Activated CD8-positive, alpha-beta T cell treated with anti-CD3 and anti-CD28 coated beads, Interleukin-2, amount 10 ng/mL, durations not matched to agents 7 days and 5 days (primary cell): ENCODE measurements at regions not wholly inside any gene's neighbourhood (a gene's known extent, or its start where the extent isn't known, plus 50 kb on each side); places are given as distances from the start of the nearest gene placed in this dataset.

Source experiments
- ATAC-seq: fragments of 150-1000 bp; cut with Tn5 transposase; one replicate; pipeline ENCODE4 v1.10.0; 2021; ENCODE audit warnings: moderate library complexity
- CTCF ChIA-PET: fragments of 350-600 bp; sonication (Branson Sonifier 250); formaldehyde crosslinking; loops from one replicate; lab custom pipeline; 2021; ENCODE audit warnings: antibody characterized with exemption; lab: Charles Lee
- POLR2A ChIA-PET: fragments of 350-600 bp; sonication (Branson Sonifier 250); formaldehyde crosslinking; loops from one replicate; lab custom pipeline; 2021; ENCODE audit warnings: antibody characterized with exemption; lab: Charles Lee
- DNase-seq: peaks from one replicate; pipeline ENCODE4 v3.0.0-alpha.2; 2020
- H3K27ac Mint-ChIP-seq: one replicate; pipeline ENCODE4 v1.8.0; 2021; ENCODE audit warnings: mild to moderate bottlenecking, mixed read lengths
- H3K27me3 Mint-ChIP-seq: one replicate; pipeline ENCODE4 v1.8.0; 2021; ENCODE audit warnings: low read depth, mixed read lengths
- H3K36me3 Mint-ChIP-seq: one replicate; pipeline ENCODE4 v1.8.0; 2021; ENCODE audit warnings: low read depth, mixed read lengths
- H3K4me1 Mint-ChIP-seq: one replicate; pipeline ENCODE4 v1.8.0; 2021; ENCODE audit warnings: low read depth, mixed read lengths
- H3K4me3 Mint-ChIP-seq: one replicate; pipeline ENCODE4 v1.8.0; 2021; ENCODE audit warnings: mild to moderate bottlenecking, mixed read lengths
- H3K9me3 Mint-ChIP-seq: one replicate; pipeline ENCODE4 v1.8.0; 2022; ENCODE audit warnings: mixed read lengths; ENCODE audit not compliant: insufficient read depth

- no peak for DNase-seq
- Mint-ChIP-seq H3K4me1 (peaks cover 59% of the 10 kb centered on the region), H3K27ac (peak overlapping the region; percentile 52), H3K9me3 (no peaks in the 10 kb centered on the region), H3K27me3 (no peaks in the 10 kb centered on the region), H3K36me3 (peaks cover 21% of the 10 kb centered on the region), H3K4me3 (no peak overlapping the region)
- no peak for ATAC-seq
- ChIA-PET POLR2A (no interaction called here), CTCF (interaction anchor here (1.1 to 1.3 kb wide), 2 partner anchors 17 to 22 kb away, joined by 3 read pairs; no protein-coding TSS in a partner anchor)
Measured at GRCh38 chrX:45777366-45777765, 576.7 kb upstream of the DIPK2B start.

GRCh38 chrX:45775468-45775867, 574.8 kb upstream of the DIPK2B start:
- H3K4me1 Mint-ChIP-seq = peaks cover 68% of the 10 kb centered on the region
- no peaks in the 10 kb centered on the region for H3K9me3 Mint-ChIP-seq
- H3K4me3 Mint-ChIP-seq = no peak overlapping the region
- H3K27me3 Mint-ChIP-seq = no peaks in the 10 kb centered on the region
- H3K36me3 Mint-ChIP-seq = peaks cover 22% of the 10 kb centered on the region
- POLR2A ChIA-PET = interaction anchor here (1.1 kb wide), 1 partner anchor 41 kb away, joined by 3 read pairs; no protein-coding TSS in a partner anchor
- DNase-seq = no peak
- H3K27ac Mint-ChIP-seq = no peak overlapping the region
- no peak for ATAC-seq
- CTCF ChIA-PET = interaction anchor here (0.6 to 1.8 kb wide), 2 partner anchors 10 to 26 kb away, joined by 3 to 7 read pairs; no protein-coding TSS in a partner anchor

GRCh38 chrX:45774961-45775360, 574.3 kb upstream of the DIPK2B start:
- peaks cover 67% of the 10 kb centered on the region for H3K4me1 Mint-ChIP-seq
- no peak overlapping the region for H3K27ac Mint-ChIP-seq
- no peak overlapping the region for H3K4me3 Mint-ChIP-seq
- ChIA-PET CTCF (interaction anchor here (0.6 to 1.8 kb wide), 2 partner anchors 10 to 27 kb away, joined by 3 to 7 read pairs; no protein-coding TSS in a partner anchor), POLR2A (interaction anchor here (1.1 kb wide), 1 partner anchor 42 kb away, joined by 3 read pairs; no protein-coding TSS in a partner anchor)
- ATAC-seq = no peak
- no peak for DNase-seq
- H3K36me3 Mint-ChIP-seq = peaks cover 19% of the 10 kb centered on the region
- no peaks in the 10 kb centered on the region for H3K27me3 Mint-ChIP-seq
- H3K9me3 Mint-ChIP-seq = no peaks in the 10 kb centered on the region

- Mint-ChIP-seq H3K36me3 (peaks cover 19% of the 10 kb centered on the region), H3K9me3 (no peaks in the 10 kb centered on the region), H3K4me3 (no peak overlapping the region), H3K27me3 (no peaks in the 10 kb centered on the region), H3K4me1 (peaks cover 55% of the 10 kb centered on the region), H3K27ac (no peak overlapping the region)
- ChIA-PET CTCF (interaction anchor here (1.1 to 1.7 kb wide), 3 partner anchors 12 to 69 kb away, joined by 4 to 7 read pairs (median 5); no protein-coding TSS in a partner anchor), POLR2A (interaction anchor here (3.0 to 7.1 kb wide), 2 partner anchors 14 to 33 kb away, joined by 10 to 83 read pairs; no protein-coding TSS in a partner anchor)
- DNase-seq (no peak), ATAC-seq (no peak)
Measured at GRCh38 chrX:45773572-45773971, 572.9 kb upstream of the DIPK2B start.

- DNase-seq (peak; percentile 70), ATAC-seq (peak; percentile 68)
- Mint-ChIP-seq H3K4me3 (peak overlapping the region; percentile 85), H3K4me1 (peaks cover 45% of the 10 kb centered on the region), H3K36me3 (peaks cover 22% of the 10 kb centered on the region), H3K27ac (peak overlapping the region; percentile 94), H3K27me3 (no peaks in the 10 kb centered on the region), H3K9me3 (no peaks in the 10 kb centered on the region)
- POLR2A ChIA-PET = interaction anchor here (1.0 to 7.1 kb wide), 4 partner anchors 8 to 35 kb away, joined by 3 to 83 read pairs (median 8); no protein-coding TSS in a partner anchor
- CTCF ChIA-PET = interaction anchor here (3.5 to 3.7 kb wide), 2 partner anchors 13 to 31 kb away, joined by 19 to 20 read pairs; no protein-coding TSS in a partner anchor
Measured at GRCh38 chrX:45771560-45772340, 571.1 kb upstream of the DIPK2B start.

GRCh38 chrX:45771114-45771513, 570.4 kb upstream of the DIPK2B start:
- ATAC-seq (no peak), DNase-seq (no peak)
- H3K9me3 Mint-ChIP-seq = no peaks in the 10 kb centered on the region
- peaks cover 46% of the 10 kb centered on the region for H3K4me1 Mint-ChIP-seq
- POLR2A ChIA-PET = interaction anchor here (0.9 to 7.1 kb wide), 6 partner anchors 12 to 36 kb away, joined by 3 to 83 read pairs (median 8); no protein-coding TSS in a partner anchor
- peak overlapping the region; percentile 85 for H3K4me3 Mint-ChIP-seq
- CTCF ChIA-PET = interaction anchor here (3.5 to 3.7 kb wide), 2 partner anchors 12 to 31 kb away, joined by 19 to 20 read pairs; no protein-coding TSS in a partner anchor
- peaks cover 23% of the 10 kb centered on the region for H3K36me3 Mint-ChIP-seq
- no peaks in the 10 kb centered on the region for H3K27me3 Mint-ChIP-seq
- H3K27ac Mint-ChIP-seq = peak overlapping the region; percentile 94

GRCh38 chrX:45769761-45770582, 569.3 kb upstream of the DIPK2B start:
- Mint-ChIP-seq H3K27me3 (no peaks in the 10 kb centered on the region), H3K9me3 (no peaks in the 10 kb centered on the region), H3K27ac (peak overlapping the region; percentile 91), H3K4me1 (peaks cover 54% of the 10 kb centered on the region), H3K36me3 (peaks cover 33% of the 10 kb centered on the region), H3K4me3 (peak overlapping the region; percentile 85)
- peak; percentile 67 for ATAC-seq
- peak; percentile 69 for DNase-seq
- CTCF ChIA-PET = interaction anchor here (0.7 to 3.7 kb wide), 6 partner anchors 8 to 447 kb away, joined by 3 to 20 read pairs (median 3); no protein-coding TSS in a partner anchor
- POLR2A ChIA-PET = interaction anchor here (0.6 to 7.1 kb wide), 14 partner anchors 11 to 77 kb away, joined by 3 to 83 read pairs (median 4); no protein-coding TSS in a partner anchor

- POLR2A ChIA-PET = interaction anchor here (0.8 to 7.1 kb wide), 9 partner anchors 9 to 252 kb away, joined by 3 to 83 read pairs (median 4); no protein-coding TSS in a partner anchor
- H3K4me1 Mint-ChIP-seq = peaks cover 52% of the 10 kb centered on the region
- no peaks in the 10 kb centered on the region for H3K9me3 Mint-ChIP-seq
Measured at GRCh38 chrX:45768666-45769236, 568.1 kb upstream of the DIPK2B start.

GRCh38 chrX:45766981-45767501, 566.4 kb upstream of the DIPK2B start:
- Mint-ChIP-seq H3K4me1 (peaks cover 54% of the 10 kb centered on the region), H3K4me3 (peak overlapping the region; percentile 82), H3K36me3 (peaks cover 49% of the 10 kb centered on the region), H3K27me3 (no peaks in the 10 kb centered on the region), H3K9me3 (no peaks in the 10 kb centered on the region), H3K27ac (peak overlapping the region; percentile 71)
- ChIA-PET CTCF (interaction anchor here (1.0 to 1.6 kb wide), 4 partner anchors 8 to 252 kb away, joined by 3 to 4 read pairs (median 4); no protein-coding TSS in a partner anchor), POLR2A (interaction anchor here (1.0 to 7.1 kb wide), 4 partner anchors 8 to 74 kb away, joined by 3 to 83 read pairs (median 7); no protein-coding TSS in a partner anchor)
- peak; percentile 28 for ATAC-seq
- DNase-seq = no peak

More at GRCh38 chrX:45768666-45769236, 568.1 kb upstream of the DIPK2B start:
- Mint-ChIP-seq H3K27ac (peak overlapping the region; percentile 91), H3K4me3 (peak overlapping the region; percentile 85), H3K36me3 (peaks cover 34% of the 10 kb centered on the region), H3K27me3 (no peaks in the 10 kb centered on the region)
- ATAC-seq (no peak), DNase-seq (no peak)
- CTCF ChIA-PET = interaction anchor here (0.8 to 3.7 kb wide), 6 partner anchors 9 to 38 kb away, joined by 3 to 20 read pairs (median 4); no protein-coding TSS in a partner anchor

GRCh38 chrX:45765767-45766166, 565.1 kb upstream of the DIPK2B start:
- ATAC-seq = no peak
- no peak for DNase-seq
- no peaks in the 10 kb centered on the region for H3K27me3 Mint-ChIP-seq
- H3K36me3 Mint-ChIP-seq = peaks cover 55% of the 10 kb centered on the region
- peak overlapping the region; percentile 57 for H3K4me3 Mint-ChIP-seq
- peaks cover 52% of the 10 kb centered on the region for H3K4me1 Mint-ChIP-seq
- peak overlapping the region; percentile 39 for H3K27ac Mint-ChIP-seq
- no peaks in the 10 kb centered on the region for H3K9me3 Mint-ChIP-seq
- ChIA-PET POLR2A (interaction anchor here (0.6 to 2.5 kb wide), 5 partner anchors 10 to 559 kb away, joined by 3 to 10 read pairs (median 3); no protein-coding TSS in a partner anchor), CTCF (interaction anchor here (0.8 to 1.6 kb wide), 2 partner anchors 9 to 251 kb away, joined by 3 to 4 read pairs; no protein-coding TSS in a partner anchor)
